Stimulated activated CD4-positive, alpha-beta T cell treated with anti-CD3 and anti-CD28 coated beads, TNF-alpha, amount 100 ng/mL, for 1 hour (primary cell): ENCODE measurements at regions not wholly inside any gene's neighbourhood (a gene's known extent, or its start where the extent isn't known, plus 50 kb on each side); places are given as distances from the start of the nearest gene placed in this dataset.
"Not testable (repeated sequence)": the region's sequence is repeated elsewhere in the genome, so short reads cannot be mapped to it uniquely, and the experiment has no call there.

ENCODE experiments used
- DNase-seq, 3 donors: peaks; one replicate each; pipeline ENCODE4 v3.0.0-alpha.2; 2020; ENCODE audit warnings: low read depth in 3 of 3, low spot score in 1 of 3

- no peak for DNase-seq
These were observed 359.0 kb downstream of the BRD1 start for GRCh38 chr22:49468487-49469198.

GRCh38 chr22:49466878-49467595 lies 360.6 kb downstream of the BRD1 start:
- no peak for DNase-seq

DNA sequence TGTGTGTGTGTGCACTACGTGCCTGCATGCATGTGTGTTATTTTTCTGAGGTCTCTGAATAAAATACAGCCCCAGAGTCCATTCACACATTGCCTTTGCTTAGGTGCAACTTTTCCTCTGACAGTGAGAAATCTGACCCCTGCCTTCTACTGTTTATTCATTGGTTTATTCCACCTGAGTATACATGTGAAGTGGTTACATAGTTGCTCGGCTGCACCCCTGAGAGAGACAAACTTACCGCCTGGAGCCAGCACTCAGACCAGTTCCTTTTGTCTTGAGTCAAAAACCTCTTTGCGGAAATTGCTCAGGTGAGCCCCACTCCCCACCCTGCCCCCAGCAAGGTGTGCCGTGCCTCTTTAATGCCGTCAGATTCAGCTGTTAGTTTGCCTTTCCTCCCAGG lies 363.6 kb downstream of the BRD1 start:
- no peak for DNase-seq

GRCh38 chr22:49462795-49463194 lies 364.9 kb downstream of the BRD1 start:
- DNase-seq = no peak

DNA sequence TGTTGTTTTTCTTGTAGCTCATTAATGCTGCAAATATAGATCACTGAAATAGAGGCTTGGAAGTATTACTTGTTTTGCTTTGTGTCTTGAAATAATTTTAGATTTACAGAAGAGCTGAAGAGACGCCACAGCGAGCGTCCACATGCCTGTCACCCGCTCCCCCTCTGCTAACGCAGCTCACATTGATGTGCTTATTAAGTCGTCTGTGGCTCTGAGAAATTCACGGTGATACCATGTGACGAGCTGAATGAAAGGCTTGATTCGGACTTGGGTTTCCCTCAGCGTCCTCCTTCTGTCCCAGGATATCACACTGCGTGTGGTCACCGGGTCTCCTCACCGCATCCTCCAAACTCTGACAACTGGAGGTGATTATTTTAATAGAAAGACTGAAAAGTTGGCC lies 365.4 kb downstream of the BRD1 start:
- no peak for DNase-seq

DNA sequence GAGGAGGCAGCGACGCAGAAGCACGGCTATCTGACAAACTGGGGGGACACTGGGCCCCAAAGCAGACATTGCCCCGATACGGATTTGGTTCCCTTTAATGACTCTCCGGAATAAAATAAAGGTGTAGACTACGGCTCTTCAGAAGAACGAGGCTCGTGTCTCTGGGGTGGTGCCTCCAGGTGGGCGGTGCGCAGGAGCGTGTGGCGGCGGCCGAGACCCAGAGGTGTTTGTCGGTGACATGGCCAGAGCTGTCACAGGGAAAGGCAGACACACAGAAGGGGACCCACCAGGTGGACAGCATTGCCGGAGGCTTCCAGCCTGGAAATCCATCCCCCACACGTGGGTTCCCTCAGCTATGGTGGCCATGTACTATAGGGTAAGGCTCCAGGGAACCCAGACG lies 366.0 kb downstream of the BRD1 start:
- DNase-seq = no peak

GRCh38 chr22:49460592-49461281 lies 366.9 kb downstream of the BRD1 start:
- no peak for DNase-seq

GRCh38 chr22:49460091-49460490 lies 367.6 kb downstream of the BRD1 start:
- DNase-seq = no peak

- DNase-seq = no peak
These were observed 369.0 kb downstream of the BRD1 start for GRCh38 chr22:49458708-49459099.

GRCh38 chr22:49457946-49458707 lies 369.5 kb downstream of the BRD1 start:
- no peak for DNase-seq

DNA sequence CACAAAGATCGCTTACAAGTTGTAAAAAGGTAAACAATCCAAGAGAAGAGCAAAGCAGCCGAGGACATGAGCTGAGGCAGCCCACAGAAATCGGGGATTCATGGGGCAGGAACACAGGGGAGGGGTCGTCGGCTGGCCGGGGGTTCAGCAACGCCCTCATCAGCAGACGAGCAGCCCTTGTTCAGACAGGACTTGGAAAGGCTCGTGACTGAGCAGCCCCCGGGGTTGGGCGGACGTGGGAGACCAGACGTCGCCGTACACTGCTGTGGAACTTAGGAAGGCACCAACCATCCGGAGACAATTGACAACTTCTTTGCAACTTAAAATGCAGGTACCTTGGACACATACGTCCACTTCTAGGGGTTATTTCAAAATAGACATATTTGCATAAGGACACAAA lies 370.5 kb downstream of the BRD1 start:
- no peak for DNase-seq

- no peak for DNase-seq
These were observed 372.1 kb downstream of the BRD1 start for GRCh38 chr22:49455595-49455994.

DNA sequence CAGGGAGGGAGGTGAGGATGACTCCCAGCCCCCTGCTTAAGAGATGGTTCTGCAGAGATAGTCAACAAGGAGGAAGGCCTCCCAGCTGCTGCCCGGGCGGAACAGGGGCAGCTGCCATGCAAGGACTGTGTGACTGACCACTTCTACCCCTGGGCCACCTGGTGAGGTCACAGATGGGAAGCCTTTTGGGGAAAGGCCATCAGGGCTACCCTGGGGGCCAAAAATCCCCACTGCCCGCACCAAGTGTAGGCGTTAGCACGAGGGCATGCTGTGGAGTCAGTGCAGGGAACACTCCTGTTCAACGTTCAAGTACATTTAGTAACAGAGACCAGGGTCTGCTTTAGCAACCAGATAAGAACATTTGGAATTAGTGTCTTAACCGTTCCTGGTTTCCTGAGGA lies 372.9 kb downstream of the BRD1 start:
- DNase-seq = no peak

DNA sequence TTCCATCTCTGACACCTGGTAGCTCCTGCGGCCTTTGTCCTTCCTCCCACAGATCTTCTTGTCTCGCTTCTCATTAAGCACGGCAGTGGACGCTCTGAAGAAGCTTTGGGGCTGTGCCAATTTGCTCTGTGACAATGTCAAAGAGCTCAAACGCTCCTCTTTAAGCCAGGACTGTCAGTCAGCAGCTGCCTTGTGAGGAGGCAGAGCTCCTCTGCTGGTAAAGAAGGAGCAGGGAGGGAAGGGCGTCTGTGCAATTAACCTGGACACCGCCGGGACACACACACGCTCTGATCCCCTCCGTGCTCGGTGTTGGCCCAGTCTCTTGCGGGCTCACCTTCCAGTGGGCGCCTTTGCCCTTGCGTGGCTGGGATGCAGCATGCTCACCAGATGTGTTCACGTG lies 373.9 kb downstream of the BRD1 start:
- no peak for DNase-seq

- DNase-seq = not testable (repeated sequence)
These were observed 374.7 kb downstream of the BRD1 start for GRCh38 chr22:49453019-49453418.

DNA sequence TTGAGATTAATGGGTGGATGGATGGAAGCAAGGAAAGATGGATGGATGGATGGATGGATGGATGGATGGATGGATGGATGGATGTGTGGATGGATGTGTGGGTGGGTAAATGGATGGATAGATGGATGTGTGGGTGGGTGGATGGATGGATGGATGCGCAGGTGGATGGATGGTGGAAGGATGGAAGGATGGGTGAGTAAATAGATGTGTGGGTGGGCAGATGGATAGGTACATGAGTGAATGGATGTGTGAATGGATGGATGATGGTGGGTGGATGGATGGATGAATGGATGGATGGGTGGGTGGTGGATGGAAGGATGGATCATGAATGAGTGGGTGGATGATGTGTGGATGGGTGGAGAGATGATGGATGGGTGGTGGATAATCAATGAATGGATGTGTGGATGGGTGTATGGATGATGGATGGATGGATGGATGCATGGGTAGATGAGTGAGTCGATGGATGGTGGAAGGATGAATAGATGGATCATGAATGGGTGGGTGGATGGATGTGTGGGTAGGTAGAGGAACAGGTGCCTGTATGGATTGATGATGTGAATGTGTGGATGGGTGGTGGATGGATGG lies 375.2 kb downstream of the BRD1 start:
- no peak for DNase-seq

DNA sequence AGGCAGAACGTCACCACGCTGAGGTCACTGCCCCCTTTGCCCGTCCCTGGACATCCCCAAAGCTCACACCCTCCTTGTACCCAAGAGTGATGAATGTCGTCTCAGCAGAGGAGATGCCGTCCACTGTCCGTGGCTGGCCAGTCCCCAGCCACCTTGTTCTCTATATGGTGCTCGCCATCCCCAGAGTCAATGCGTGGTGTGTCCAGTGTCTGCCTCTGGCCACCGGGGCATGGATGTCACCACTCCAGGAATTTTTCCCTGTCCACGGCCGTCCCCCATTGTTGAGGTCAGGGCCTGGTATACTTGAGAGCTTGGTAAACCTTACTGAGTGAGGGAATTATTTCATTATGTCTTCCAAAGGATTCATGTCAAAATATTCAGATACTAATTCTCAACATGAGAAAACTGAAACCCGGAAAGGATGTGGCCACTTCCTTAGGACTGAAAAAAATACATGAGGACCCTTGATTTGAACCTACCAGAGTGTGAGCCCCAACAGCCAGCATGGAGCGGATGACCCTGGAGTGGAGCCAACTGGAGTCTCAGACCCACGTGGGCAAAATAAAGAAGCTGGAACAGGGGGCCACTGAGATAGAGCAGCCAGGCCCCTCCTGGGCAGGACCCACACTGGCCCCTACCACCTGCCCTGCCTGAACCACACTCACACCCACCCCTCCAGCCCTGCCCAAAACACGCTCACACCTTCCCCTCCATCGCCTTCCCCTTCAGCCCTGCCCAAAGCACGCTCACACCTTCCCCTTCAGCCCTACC lies 376.4 kb downstream of the BRD1 start:
- DNase-seq = no peak

DNA sequence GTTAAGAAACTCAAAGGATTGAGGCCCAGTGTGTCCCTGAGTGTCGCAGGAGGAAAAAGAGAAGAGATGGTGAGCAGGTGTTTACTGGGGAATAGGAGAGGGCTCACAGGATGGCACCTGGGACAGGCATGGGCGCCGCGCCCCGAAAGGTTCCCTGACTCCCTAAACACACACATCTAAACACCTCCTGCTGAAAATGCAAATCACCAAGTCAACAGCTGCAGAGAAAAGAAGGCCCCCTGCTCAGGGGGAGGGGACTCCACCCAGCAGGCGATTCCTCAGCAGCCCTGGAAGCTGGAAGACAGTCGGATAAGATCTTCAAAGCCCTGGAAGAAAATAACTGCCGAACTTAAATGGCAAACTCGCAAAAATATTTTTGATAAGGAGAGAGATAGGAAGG lies 377.2 kb downstream of the BRD1 start:
- no peak for DNase-seq

DNA sequence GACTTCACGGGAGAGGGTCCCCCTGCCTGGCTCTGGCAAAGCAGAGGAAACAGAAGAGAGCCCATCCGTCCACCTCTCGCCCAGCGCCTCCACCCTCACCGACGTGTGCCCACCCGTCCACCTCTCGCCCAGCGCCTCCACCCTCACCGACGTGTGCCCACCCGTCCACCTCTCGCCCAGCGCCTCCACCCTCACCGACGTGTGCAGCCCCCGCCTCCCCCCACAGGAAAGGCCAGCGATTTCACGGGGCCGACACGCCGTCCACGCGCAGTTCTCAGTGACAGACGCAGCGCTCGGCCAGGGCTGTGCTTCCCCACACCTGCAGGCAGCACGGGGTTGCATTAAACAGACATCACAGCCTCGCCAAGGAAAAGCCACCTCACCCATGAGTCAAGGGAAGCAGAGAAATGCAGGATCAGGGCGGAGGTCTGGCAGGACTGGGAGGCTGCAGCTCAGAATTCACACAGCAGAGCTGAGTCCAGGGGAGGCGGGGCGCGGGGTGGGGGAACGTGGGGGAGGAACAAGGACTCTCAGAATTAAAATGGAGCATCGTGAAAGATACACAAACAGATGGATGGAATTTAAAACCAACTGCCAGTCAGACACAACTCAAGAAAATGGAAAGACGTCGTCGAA lies 377.7 kb downstream of the BRD1 start:
- no peak for DNase-seq

GRCh38 chr22:49449377-49449776 lies 378.3 kb downstream of the BRD1 start:
- no peak for DNase-seq
